ENCODE measurements at regions not wholly inside any gene's neighbourhood (a gene's known extent, or its start where the extent isn't known, plus 50 kb on each side); places are given as distances from the start of the nearest gene placed in this dataset.
"Not testable (repeated sequence)": the region's sequence is repeated elsewhere in the genome, so short reads cannot be mapped to it uniquely, and the experiment has no call there.

GRCh38 chr10:56093645-56094044 is 267.4 kb downstream of the ZWINT start:
- not testable (repeated sequence) for TF ChIP-seq CTCF (IDR thresholded peaks at IDR 0.05); EP300 (IDR thresholded peaks at IDR 0.05); POLR2AphosphoS5 (IDR thresholded peaks at IDR 0.05); POLR2A (IDR thresholded peaks at IDR 0.05; ENCODE audit: low read depth)
